ES-I3 (cell line): ENCODE measurements at regions not wholly inside any gene's neighbourhood (a gene's known extent, or its start where the extent isn't known, plus 50 kb on each side); places are given as distances from the start of the nearest gene placed in this dataset.

Experiments
- H3K36me3 ChIP-seq: 2 replicates; pipeline ENCODE4 v1.6.1; 2013; ENCODE audit warnings: mild to moderate bottlenecking, low read length, control low read depth, moderate library complexity; ENCODE audit not compliant: insufficient read depth
- H3K4me1 ChIP-seq: 2 replicates; pipeline ENCODE4 v1.6.1; 2013; ENCODE audit warnings: mild to moderate bottlenecking, control low read depth, low read length; ENCODE audit not compliant: insufficient read depth
- H3K9ac ChIP-seq: 2 replicates; pipeline ENCODE4 v1.6.1; 2013; ENCODE audit warnings: low read depth, mild to moderate bottlenecking, low read length, moderate library complexity
- H3K9me3 ChIP-seq: 2 replicates; pipeline ENCODE4 v1.6.1; 2013; ENCODE audit warnings: mild to moderate bottlenecking, low read length, moderate library complexity; ENCODE audit not compliant: control insufficient read depth, insufficient read depth

GRCh38 chr5:1938310-1939000 lies 55.7 kb upstream of the IRX4 start:
- no peaks in the 10 kb centered on the region for H3K9me3 ChIP-seq
- no peaks in the 10 kb centered on the region for H3K36me3 ChIP-seq
- no peak overlapping the region for H3K9ac ChIP-seq
- H3K4me1 ChIP-seq = no peaks in the 10 kb centered on the region

GRCh38 chr5:1937590-1937989 lies 54.9 kb upstream of the IRX4 start:
- Histone ChIP-seq H3K36me3 (no peaks in the 10 kb centered on the region), H3K9ac (no peak overlapping the region), H3K4me1 (no peaks in the 10 kb centered on the region), H3K9me3 (no peaks in the 10 kb centered on the region)

- H3K9me3 ChIP-seq = no peaks in the 10 kb centered on the region
Observed at GRCh38 chr5:1936901-1937300, 54.2 kb upstream of the IRX4 start.

GRCh38 chr5:1936413-1936812 lies 53.7 kb upstream of the IRX4 start:
- Histone ChIP-seq H3K9me3 (no peaks in the 10 kb centered on the region), H3K36me3 (no peaks in the 10 kb centered on the region), H3K9ac (no peak overlapping the region), H3K4me1 (peaks cover 4% of the 10 kb centered on the region)

More at GRCh38 chr5:1936901-1937300, 54.2 kb upstream of the IRX4 start:
- Histone ChIP-seq H3K36me3 (no peaks in the 10 kb centered on the region), H3K9ac (no peak overlapping the region), H3K4me1 (peaks cover 2% of the 10 kb centered on the region)

GRCh38 chr5:1934801-1935429 lies 52.2 kb upstream of the IRX4 start:
- no peak overlapping the region for H3K9ac ChIP-seq
- no peaks in the 10 kb centered on the region for H3K9me3 ChIP-seq
- no peaks in the 10 kb centered on the region for H3K36me3 ChIP-seq
- peaks cover 4% of the 10 kb centered on the region for H3K4me1 ChIP-seq

GRCh38 chr5:1934056-1934394 lies 51.3 kb upstream of the IRX4 start:
- Histone ChIP-seq H3K9me3 (no peaks in the 10 kb centered on the region), H3K9ac (no peak overlapping the region), H3K4me1 (peaks cover 4% of the 10 kb centered on the region), H3K36me3 (no peaks in the 10 kb centered on the region)

- Histone ChIP-seq H3K9ac (no peak overlapping the region), H3K4me1 (peaks cover 4% of the 10 kb centered on the region), H3K36me3 (no peaks in the 10 kb centered on the region), H3K9me3 (no peaks in the 10 kb centered on the region)
Observed at GRCh38 chr5:1933364-1934055, 50.8 kb upstream of the IRX4 start.
